ENCODE measurements at regions not wholly inside any gene's neighbourhood (a gene's known extent, or its start where the extent isn't known, plus 50 kb on each side); places are given as distances from the start of the nearest gene placed in this dataset.

DNA sequence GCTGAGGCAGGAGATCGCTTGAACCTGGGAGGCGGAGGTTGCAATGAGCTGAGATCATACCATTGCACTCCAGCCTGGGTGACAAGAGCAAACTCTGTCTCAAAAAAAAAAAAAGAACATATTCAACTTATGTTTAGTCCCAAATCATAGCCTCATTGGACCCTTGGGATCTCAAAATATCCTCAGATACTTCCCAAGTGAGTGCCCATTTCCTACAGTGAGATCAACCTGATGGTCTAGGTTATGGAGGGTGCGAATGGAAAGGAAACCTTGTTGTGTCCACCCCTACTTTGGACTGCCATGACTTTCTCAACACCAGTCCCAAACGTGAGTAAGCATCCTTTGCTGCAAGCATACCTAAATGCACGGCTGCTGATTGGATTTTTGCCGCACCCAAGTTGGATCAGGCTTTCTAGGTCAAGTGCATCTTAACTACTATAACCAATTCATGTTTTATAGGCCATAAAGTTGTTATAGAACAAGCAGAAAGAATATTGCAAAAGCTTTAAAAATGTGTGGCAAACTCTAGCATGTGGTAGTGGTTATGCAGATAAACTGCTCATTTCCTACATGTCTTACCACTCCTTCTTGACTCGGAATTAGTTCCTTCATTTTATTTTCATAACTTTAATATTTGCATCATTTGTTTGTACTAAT is 131.2 kb downstream of the PLEKHG1 start (continued):
- TF ChIP-seq ETV6 (CRISPR knock-in tag; conservative IDR thresholded peaks at IDR 0.05) (no peak), SOX6 (IDR thresholded peaks at IDR 0.05) (no peak), SOX6 (CRISPR knock-in tag; IDR thresholded peaks at IDR 0.05) (no peak), TCF12 (IDR thresholded peaks at IDR 0.05) (no peak), TCF12 (CRISPR knock-in tag; IDR thresholded peaks at IDR 0.05) (no peak), ZNF562 (CRISPR knock-in tag; IDR thresholded peaks at IDR 0.05; ENCODE audit: borderline replicate concordance) (no peak), ZNF136 (CRISPR knock-in tag; IDR thresholded peaks at IDR 0.05; ENCODE audit: low read depth) (no peak), KLF11 (CRISPR knock-in tag; IDR thresholded peaks at IDR 0.05) (no peak), CHD2 (IDR thresholded peaks at IDR 0.05; ENCODE audit: low read depth, low read length) (no peak), NCOA5 (CRISPR knock-in tag; IDR thresholded peaks at IDR 0.05) (no peak), HNF4A (CRISPR knock-in tag; IDR thresholded peaks at IDR 0.05) (no peak), ZNF83 (CRISPR knock-in tag; IDR thresholded peaks at IDR 0.05; ENCODE audit: borderline replicate concordance) (no peak), MED13 (CRISPR knock-in tag; IDR thresholded peaks at IDR 0.05) (no peak), ZNF317 (CRISPR knock-in tag; IDR thresholded peaks at IDR 0.05) (no peak)
- TF ChIP-seq, protein P1, sequence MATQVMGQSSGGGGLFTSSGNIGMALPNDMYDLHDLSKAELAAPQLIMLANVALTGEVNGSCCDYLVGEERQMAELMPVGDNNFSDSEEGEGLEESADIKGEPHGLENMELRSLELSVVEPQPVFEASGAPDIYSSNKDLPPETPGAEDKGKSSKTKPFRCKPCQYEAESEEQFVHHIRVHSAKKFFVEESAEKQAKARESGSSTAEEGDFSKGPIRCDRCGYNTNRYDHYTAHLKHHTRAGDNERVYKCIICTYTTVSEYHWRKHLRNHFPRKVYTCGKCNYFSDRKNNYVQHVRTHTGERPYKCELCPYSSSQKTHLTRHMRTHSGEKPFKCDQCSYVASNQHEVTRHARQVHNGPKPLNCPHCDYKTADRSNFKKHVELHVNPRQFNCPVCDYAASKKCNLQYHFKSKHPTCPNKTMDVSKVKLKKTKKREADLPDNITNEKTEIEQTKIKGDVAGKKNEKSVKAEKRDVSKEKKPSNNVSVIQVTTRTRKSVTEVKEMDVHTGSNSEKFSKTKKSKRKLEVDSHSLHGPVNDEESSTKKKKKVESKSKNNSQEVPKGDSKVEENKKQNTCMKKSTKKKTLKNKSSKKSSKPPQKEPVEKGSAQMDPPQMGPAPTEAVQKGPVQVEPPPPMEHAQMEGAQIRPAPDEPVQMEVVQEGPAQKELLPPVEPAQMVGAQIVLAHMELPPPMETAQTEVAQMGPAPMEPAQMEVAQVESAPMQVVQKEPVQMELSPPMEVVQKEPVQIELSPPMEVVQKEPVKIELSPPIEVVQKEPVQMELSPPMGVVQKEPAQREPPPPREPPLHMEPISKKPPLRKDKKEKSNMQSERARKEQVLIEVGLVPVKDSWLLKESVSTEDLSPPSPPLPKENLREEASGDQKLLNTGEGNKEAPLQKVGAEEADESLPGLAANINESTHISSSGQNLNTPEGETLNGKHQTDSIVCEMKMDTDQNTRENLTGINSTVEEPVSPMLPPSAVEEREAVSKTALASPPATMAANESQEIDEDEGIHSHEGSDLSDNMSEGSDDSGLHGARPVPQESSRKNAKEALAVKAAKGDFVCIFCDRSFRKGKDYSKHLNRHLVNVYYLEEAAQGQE (IDR thresholded peaks at IDR 0.05; ENCODE audit: borderline replicate concordance in 1 of 2, low read depth in 1 of 2, low read length in 2 of 2) = no peak
- TF ChIP-seq, protein P2, sequence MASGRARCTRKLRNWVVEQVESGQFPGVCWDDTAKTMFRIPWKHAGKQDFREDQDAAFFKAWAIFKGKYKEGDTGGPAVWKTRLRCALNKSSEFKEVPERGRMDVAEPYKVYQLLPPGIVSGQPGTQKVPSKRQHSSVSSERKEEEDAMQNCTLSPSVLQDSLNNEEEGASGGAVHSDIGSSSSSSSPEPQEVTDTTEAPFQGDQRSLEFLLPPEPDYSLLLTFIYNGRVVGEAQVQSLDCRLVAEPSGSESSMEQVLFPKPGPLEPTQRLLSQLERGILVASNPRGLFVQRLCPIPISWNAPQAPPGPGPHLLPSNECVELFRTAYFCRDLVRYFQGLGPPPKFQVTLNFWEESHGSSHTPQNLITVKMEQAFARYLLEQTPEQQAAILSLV (CRISPR knock-in tag; IDR thresholded peaks at IDR 0.05; ENCODE audit: borderline replicate concordance) = no peak

All from HepG2 (cell line).